GM12864 (cell line): ENCODE measurements at regions not wholly inside any gene's neighbourhood (a gene's known extent, or its start where the extent isn't known, plus 50 kb on each side); places are given as distances from the start of the nearest gene placed in this dataset.
"Not testable (repeated sequence)": the region's sequence is repeated elsewhere in the genome, so short reads cannot be mapped to it uniquely, and the experiment has no call there.

Experiments used
- DNase-seq: peaks from one replicate; pipeline ENCODE4 v3.0.0-alpha.2; 2011; ENCODE audit warnings: low read depth
- H3K4me3 ChIP-seq: 2 replicates; pipeline ENCODE4 v1.5.1; 2011; ENCODE audit warnings: mild to moderate bottlenecking, low read depth, low read length, control low read depth
- TF ChIP-seq, protein P1 (sequence below): IDR thresholded peaks from 2 replicates; pipeline ENCODE4 v1.5.1; 2011; ENCODE audit warnings: low read depth, mild to moderate bottlenecking, moderate library complexity, low read length, control low read depth, inconsistent platforms; ENCODE audit errors: missing control alignments

- TF ChIP-seq, protein P1, sequence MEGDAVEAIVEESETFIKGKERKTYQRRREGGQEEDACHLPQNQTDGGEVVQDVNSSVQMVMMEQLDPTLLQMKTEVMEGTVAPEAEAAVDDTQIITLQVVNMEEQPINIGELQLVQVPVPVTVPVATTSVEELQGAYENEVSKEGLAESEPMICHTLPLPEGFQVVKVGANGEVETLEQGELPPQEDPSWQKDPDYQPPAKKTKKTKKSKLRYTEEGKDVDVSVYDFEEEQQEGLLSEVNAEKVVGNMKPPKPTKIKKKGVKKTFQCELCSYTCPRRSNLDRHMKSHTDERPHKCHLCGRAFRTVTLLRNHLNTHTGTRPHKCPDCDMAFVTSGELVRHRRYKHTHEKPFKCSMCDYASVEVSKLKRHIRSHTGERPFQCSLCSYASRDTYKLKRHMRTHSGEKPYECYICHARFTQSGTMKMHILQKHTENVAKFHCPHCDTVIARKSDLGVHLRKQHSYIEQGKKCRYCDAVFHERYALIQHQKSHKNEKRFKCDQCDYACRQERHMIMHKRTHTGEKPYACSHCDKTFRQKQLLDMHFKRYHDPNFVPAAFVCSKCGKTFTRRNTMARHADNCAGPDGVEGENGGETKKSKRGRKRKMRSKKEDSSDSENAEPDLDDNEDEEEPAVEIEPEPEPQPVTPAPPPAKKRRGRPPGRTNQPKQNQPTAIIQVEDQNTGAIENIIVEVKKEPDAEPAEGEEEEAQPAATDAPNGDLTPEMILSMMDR, result no peak
- DNase-seq, result no peak
- no peak overlapping the region for H3K4me3 ChIP-seq
Measured at GRCh38 chr15:46089467-46089935, 454.7 kb downstream of the SQOR start.

GRCh38 chr15:46091860-46092450 lies 457.1 kb downstream of the SQOR start:
- H3K4me3 ChIP-seq, result no peak overlapping the region
- TF ChIP-seq, protein P1, result peak; percentile 58
- no peak for DNase-seq

DNA sequence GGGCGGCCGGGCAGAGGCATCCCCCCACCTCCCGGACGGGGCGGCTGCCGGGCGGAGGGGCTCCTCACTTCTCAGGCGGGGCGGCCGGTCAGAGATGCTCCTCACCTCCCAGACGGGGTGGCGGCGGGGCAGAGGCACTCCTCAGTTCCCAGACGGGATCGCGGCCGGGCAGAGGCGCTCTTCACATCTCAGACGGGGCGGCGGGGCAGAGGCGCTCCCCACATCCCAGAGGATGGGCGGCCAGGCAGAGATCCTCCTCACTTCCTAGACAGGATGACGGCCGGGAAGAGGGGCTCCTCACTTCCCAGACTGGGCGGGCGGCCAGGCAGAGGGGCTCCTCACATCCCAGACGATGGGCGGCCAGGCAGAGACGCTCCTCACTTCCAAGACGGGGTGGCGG lies 463.2 kb downstream of the SQOR start:
- not testable (repeated sequence) for DNase-seq, H3K4me3 ChIP-seq

- DNase-seq, result no peak
- no peak overlapping the region for H3K4me3 ChIP-seq
- TF ChIP-seq, protein P1, result no peak
Measured at GRCh38 chr15:46110755-46111154, 475.9 kb downstream of the SQOR start.

DNA sequence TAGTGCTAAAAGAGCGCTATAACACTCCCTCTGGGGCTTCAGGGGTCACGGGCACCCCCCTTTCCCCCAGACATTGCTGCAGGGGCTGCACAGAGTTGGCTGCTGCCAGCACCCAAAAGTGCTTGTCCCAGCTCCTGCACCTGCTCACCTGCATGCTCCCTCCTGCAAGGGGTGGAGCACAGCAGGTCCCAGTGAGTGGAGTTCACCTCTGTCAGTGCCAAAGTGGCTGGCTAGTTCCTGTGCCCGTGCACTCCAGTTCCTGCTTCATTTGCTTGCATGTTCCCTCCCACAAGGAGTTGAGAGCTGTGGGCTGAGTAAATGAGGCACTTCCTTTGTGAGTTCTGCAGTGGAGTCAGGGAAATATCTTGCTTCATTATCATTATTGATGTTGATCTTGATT lies 476.9 kb downstream of the SQOR start:
- no peak for DNase-seq
- H3K4me3 ChIP-seq, result no peak overlapping the region

GRCh38 chr15:46117071-46117470 lies 482.2 kb downstream of the SQOR start:
- no peak for DNase-seq
- TF ChIP-seq, protein P1, result no peak
- no peak overlapping the region for H3K4me3 ChIP-seq

More for the DNA sequence above, 476.9 kb downstream of the SQOR start:
- TF ChIP-seq, protein P1, result no peak

GRCh38 chr15:46120713-46121112 lies 485.9 kb downstream of the SQOR start:
- H3K4me3 ChIP-seq, result no peak overlapping the region
- TF ChIP-seq, protein P1, result no peak
- DNase-seq, result no peak
